ENCODE measurements at regions not wholly inside any gene's neighbourhood (a gene's known extent, or its start where the extent isn't known, plus 50 kb on each side); places are given as distances from the start of the nearest gene placed in this dataset.

- BruUV-seq (replicated peaks) = no TSS peak
- Histone ChIP-seq H2AFZ (ENCODE audit: low read length) (peak overlapping the region; percentile 8), H3K4me1 (ENCODE audit: insufficient read depth, low read length) (peaks cover 37% of the 10 kb centered on the region), H3F3A (ENCODE audit: low read length, unreplicated experiment) (peaks cover 14% of the 10 kb centered on the region), H3K4me3 (ENCODE audit: low read length) (peak overlapping the region; percentile 10), H3K9ac (ENCODE audit: low read length) (peak overlapping the region; percentile 58), H3K4me2 (ENCODE audit: low read length) (peak overlapping the region; percentile 58), H4K20me1 (ENCODE audit: low read length) (no peaks in the 10 kb centered on the region), H3K79me2 (ENCODE audit: low read length) (no peaks in the 10 kb centered on the region), H3K27ac (ENCODE audit: low read length) (peak overlapping the region; percentile 82), H3K27me3 (ENCODE audit: low read length) (no peaks in the 10 kb centered on the region), H3K9me3 (ENCODE audit: low read length) (no peaks in the 10 kb centered on the region), H3K9me2 (replicated peaks; ENCODE audit: low read length) (no peaks in the 10 kb centered on the region), H3K36me3 (ENCODE audit: low read depth, low read length) (no peaks in the 10 kb centered on the region)
- ATAC-seq (peak; percentile 84), DNase-seq (peak; percentile 99)
- intact Hi-C loops (cut with micrococcal nuclease) = loop anchor here (10.0 kb wide), 1 partner anchor 351 kb away; no protein-coding TSS in a partner anchor
- ChIA-PET CTCF (interaction anchor here (1.1 to 1.6 kb wide), 2 partner anchors 18 to 34 kb away, joined by 4 to 8 read pairs; no protein-coding TSS in a partner anchor), POLR2A (ENCODE audit: unreplicated experiment) (interaction anchor here (0.6 kb wide), 1 partner anchor 314 kb away, joined by 12 read pairs; no protein-coding TSS in a partner anchor)
- TF ChIP-seq EZH2 (IDR thresholded peaks at IDR 0.05; ENCODE audit: low read length, unreplicated experiment) (no peak), EZH2phosphoT487 (IDR thresholded peaks at IDR 0.05; ENCODE audit: borderline replicate concordance, low read length) (no peak), CTCF (conservative IDR thresholded peaks at IDR 0.05; ENCODE audit: low read depth, low read length) (no peak)
These were observed 445.1 kb upstream of the ZMIZ1 start for GRCh38 chr10:78623578-78624215.

- Histone ChIP-seq H3K27ac (ENCODE audit: low read length) (peak overlapping the region; percentile 82), H3K9me3 (ENCODE audit: low read length) (no peaks in the 10 kb centered on the region), H3K4me2 (ENCODE audit: low read length) (peak overlapping the region; percentile 58), H3K27me3 (ENCODE audit: low read length) (no peaks in the 10 kb centered on the region), H3K9ac (ENCODE audit: low read length) (peak overlapping the region; percentile 58; the same call in 1 of the 2 replicates), H3K4me1 (ENCODE audit: insufficient read depth, low read length) (peaks cover 37% of the 10 kb centered on the region), H3K9me2 (replicated peaks; ENCODE audit: low read length) (no peaks in the 10 kb centered on the region), H3K4me3 (ENCODE audit: low read length) (no peak overlapping the region), H3K79me2 (ENCODE audit: low read length) (no peaks in the 10 kb centered on the region), H2AFZ (ENCODE audit: low read length) (peak overlapping the region; percentile 8; the same call in 1 of the 2 replicates), H4K20me1 (ENCODE audit: low read length) (no peaks in the 10 kb centered on the region), H3F3A (ENCODE audit: low read length, unreplicated experiment) (peaks cover 14% of the 10 kb centered on the region), H3K36me3 (ENCODE audit: low read depth, low read length) (no peaks in the 10 kb centered on the region)
- intact Hi-C loops (cut with micrococcal nuclease) = loop anchor here (10.0 kb wide), 1 partner anchor 350 kb away; no protein-coding TSS in a partner anchor
- TF ChIP-seq CTCF (conservative IDR thresholded peaks at IDR 0.05; ENCODE audit: low read depth, low read length) = no peak
- no peak for TF ChIP-seq EZH2 (IDR thresholded peaks at IDR 0.05; ENCODE audit: low read length, unreplicated experiment)
- CTCF ChIA-PET = interaction anchor here (1.6 kb wide), 1 partner anchor 33 kb away, joined by 4 read pairs; no protein-coding TSS in a partner anchor
- BruUV-seq (replicated peaks) = no TSS peak
- POLR2A ChIA-PET (ENCODE audit: unreplicated experiment) = no interaction called here
- DNase-seq (no peak), ATAC-seq (no peak)
These were observed 444.0 kb upstream of the ZMIZ1 start for GRCh38 chr10:78624791-78625190.

DNA sequence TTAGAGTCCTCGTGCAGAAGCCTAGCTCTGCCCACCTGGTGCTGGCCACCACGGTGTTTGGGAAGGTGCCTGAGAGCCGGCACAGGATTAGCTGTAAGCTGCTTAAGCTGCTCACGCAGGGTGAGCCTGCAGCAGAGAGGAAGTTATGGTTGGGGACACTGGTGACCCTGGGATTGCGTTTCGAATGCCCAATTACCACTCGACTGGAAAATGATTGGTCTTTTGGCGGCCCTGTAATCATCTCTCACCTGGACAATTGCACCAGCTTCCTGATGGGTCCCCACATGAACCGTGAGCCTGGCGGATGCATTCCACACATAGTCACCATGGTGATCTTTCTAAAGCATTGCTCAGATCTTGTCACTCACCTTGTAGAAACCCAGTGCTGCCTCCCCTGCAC, 442.3 kb upstream of the ZMIZ1 start:
- no peak for DNase-seq
- Histone ChIP-seq H3K27ac (ENCODE audit: low read length) (no peak overlapping the region), H3K4me3 (ENCODE audit: low read length) (no peak overlapping the region), H3K9me3 (ENCODE audit: low read length) (no peaks in the 10 kb centered on the region), H3K27me3 (ENCODE audit: low read length) (no peaks in the 10 kb centered on the region), H2AFZ (ENCODE audit: low read length) (0 out of 2 replicates have a peak overlapping the region, but pooled peaks have one; percentile 2), H3K4me2 (ENCODE audit: low read length) (no peak overlapping the region), H4K20me1 (ENCODE audit: low read length) (no peaks in the 10 kb centered on the region), H3K79me2 (ENCODE audit: low read length) (no peaks in the 10 kb centered on the region), H3K4me1 (ENCODE audit: insufficient read depth, low read length) (peaks cover 34% of the 10 kb centered on the region), H3F3A (ENCODE audit: low read length, unreplicated experiment) (peaks cover 14% of the 10 kb centered on the region), H3K36me3 (ENCODE audit: low read depth, low read length) (no peaks in the 10 kb centered on the region), H3K9ac (ENCODE audit: low read length) (no peak overlapping the region), H3K9me2 (replicated peaks; ENCODE audit: low read length) (no peaks in the 10 kb centered on the region)
- no peak for ATAC-seq
- POLR2A ChIA-PET (ENCODE audit: unreplicated experiment) = no interaction called here
- TF ChIP-seq EZH2 (IDR thresholded peaks at IDR 0.05; ENCODE audit: low read length, unreplicated experiment) (no peak), EZH2phosphoT487 (IDR thresholded peaks at IDR 0.05; ENCODE audit: borderline replicate concordance, low read length) (no peak), CTCF (conservative IDR thresholded peaks at IDR 0.05; ENCODE audit: low read depth, low read length) (no peak)
- intact Hi-C loops (cut with micrococcal nuclease) = loop anchor here (10.0 kb wide), 1 partner anchor 348 kb away; no protein-coding TSS in a partner anchor
- CTCF ChIA-PET = interaction anchor here (0.8 kb wide), 1 partner anchor 21 kb away, joined by 3 read pairs; no protein-coding TSS in a partner anchor
- BruUV-seq (replicated peaks) = no TSS peak

All from PC-3 (cell line).